HCT116 (cell line): ENCODE measurements at regions not wholly inside any gene's neighbourhood (a gene's known extent, or its start where the extent isn't known, plus 50 kb on each side); places are given as distances from the start of the nearest gene placed in this dataset.

Experiments used
- ATAC-seq: fragments of 200-7000 bp; cut with Tn5 transposase; 2 replicates; pipeline ENCODE4 v1.9.1; 2020; ENCODE audit warnings: mild to moderate bottlenecking, moderate library complexity
- BruUV-seq: library from RNA; stranded (reverse); fragments of 400-500 nt; replicated peaks from 2 replicates; lab custom pipeline; 2021; lab: Mats Ljungman, UMichigan
- CTCF ChIA-PET: fragments of 300-600 bp; sonication (Branson Sonifier 250); formaldehyde crosslinking; loops from one replicate; lab custom pipeline; 2021; ENCODE audit warnings: antibody characterized with exemption; lab: Charles Lee
- POLR2A ChIA-PET: fragments of 300-600, 350-600 bp; sonication (Branson Sonifier 250); formaldehyde crosslinking; loops from one replicate; lab custom pipeline; 2021; ENCODE audit warnings: antibody characterized with exemption; lab: Charles Lee
- RAD21 ChIA-PET, 2 experiments: fragments of 300-600 bp; sonication (Branson Sonifier 250); formaldehyde crosslinking; loops; one replicate each; lab custom pipeline; 2023; ENCODE audit warnings: low total read pairs in 2 of 2; ENCODE audit not compliant: uncharacterized antibody in 2 of 2, unreplicated experiment in 2 of 2, low non-redundant PET in 1 of 2; lab: Charles Lee
- DNase-seq: peaks from one replicate; pipeline ENCODE4 v3.0.0-alpha.2; 2010; ENCODE audit warnings: low read depth, low spot score
- H2AFZ ChIP-seq: fragments of 200-600 bp; shearing (Covaris generic), sonication (generic); 2 replicates; pipeline ENCODE4 v1.6.1; 2017; ENCODE audit warnings: low read depth, mixed run types, mixed read lengths, antibody characterized with exemption, low read length; ENCODE audit not compliant: poor library complexity, severe bottlenecking
- H3K27ac ChIP-seq: 2 replicates; pipeline ENCODE4 v1.5.1; 2012; ENCODE audit warnings: low read depth, low read length
- H3K27me3 ChIP-seq: fragments of 200-600 bp; sonication (generic); 2 replicates; pipeline ENCODE4 v1.6.1; 2016; ENCODE audit warnings: mixed run types, low read length, mixed read lengths; ENCODE audit not compliant: insufficient read depth
- H3K36me3 ChIP-seq, 2 experiments: fragments of 200-500 bp in 1 of 2; fragments of 200-600 bp in 1 of 2; sonication (Bioruptor generic) in 1 of 2; sonication (generic) in 1 of 2; 2 replicates each; pipeline versions ENCODE4 v1.5.1 to v1.6.1; 2014 to 2016; ENCODE audit warnings: low read length in 2 of 2, inconsistent platforms in 1 of 2, mixed read lengths in 1 of 2, mixed run types in 1 of 2; ENCODE audit not compliant: insufficient read depth in 2 of 2, control insufficient read depth in 1 of 2
- H3K4me1 ChIP-seq, 2 experiments: fragments of 200-600 bp in 1 of 2; sonication (generic) in 1 of 2; 2 replicates each; pipeline versions ENCODE4 v1.5.1 to v1.6.1; 2012 to 2017; ENCODE audit warnings: low read length in 2 of 2, inconsistent platforms in 1 of 2, mild to moderate bottlenecking in 1 of 2, mixed read lengths in 1 of 2, mixed run types in 1 of 2, moderate library complexity in 1 of 2; ENCODE audit not compliant: insufficient read depth in 2 of 2, control insufficient read depth in 1 of 2
- H3K4me2 ChIP-seq: fragments of 200-600 bp; sonication (generic); 2 replicates; pipeline ENCODE4 v1.6.1; 2017; ENCODE audit warnings: mixed run types, low read length, mixed read lengths
- H3K4me3 ChIP-seq, 2 experiments: fragments of 200-600 bp in 1 of 2; sonication (generic) in 1 of 2; replicated peaks in 1 of 2; 2 replicates each; pipeline ENCODE4 v1.5.1; 2011 to 2016; ENCODE audit warnings: low read length in 2 of 2, control low read depth in 1 of 2, low read depth in 1 of 2, mild to moderate bottlenecking in 1 of 2, mixed read lengths in 1 of 2, mixed run types in 1 of 2
- H3K79me2 ChIP-seq: fragments of 200-600 bp; sonication (generic); 2 replicates; pipeline ENCODE4 v1.6.1; 2017; ENCODE audit warnings: mild to moderate bottlenecking, mixed run types, low read length, moderate library complexity, mixed read lengths; ENCODE audit not compliant: insufficient read depth
- H3K9ac ChIP-seq: fragments of 200-600 bp; sonication (generic); 2 replicates; pipeline ENCODE4 v1.6.1; 2016; ENCODE audit warnings: low read length, mixed read lengths
- H3K9me2 ChIP-seq: fragments of 200-600 bp; sonication (generic), shearing (Covaris generic); 2 replicates; pipeline ENCODE4 v1.6.1; 2017; ENCODE audit warnings: mixed run types, mild to moderate bottlenecking, moderate library complexity; ENCODE audit not compliant: insufficient read depth
- H3K9me3 ChIP-seq, 2 experiments: fragments of 200-500 bp in 1 of 2; fragments of 200-600 bp in 1 of 2; sonication (Bioruptor generic) in 1 of 2; sonication (generic) in 1 of 2; 2 replicates each; pipeline ENCODE4 v1.6.1; 2014 to 2017; ENCODE audit warnings: low read length in 2 of 2, mixed read lengths in 2 of 2, inconsistent platforms in 1 of 2, low read depth in 1 of 2, mild to moderate bottlenecking in 1 of 2, mixed run types in 1 of 2, moderate library complexity in 1 of 2; ENCODE audit not compliant: control insufficient read depth in 1 of 2, insufficient read depth in 1 of 2
- H4K20me1 ChIP-seq: fragments of 200-600 bp; sonication (generic), shearing (Covaris generic); 2 replicates; pipeline ENCODE4 v1.6.1; 2017; ENCODE audit warnings: mixed run types, mild to moderate bottlenecking, moderate library complexity; ENCODE audit not compliant: insufficient read depth
- CTCF ChIP-seq, 3 experiments: fragments of 200-600 bp in 1 of 3; sonication (generic) in 1 of 3; IDR thresholded peaks in 2 of 3; conservative IDR thresholded peaks in 1 of 3; 2 replicates each; pipeline ENCODE4 v1.5.1; 2012 to 2017; ENCODE audit warnings: low read depth in 2 of 3, low read length in 2 of 3, antibody characterized with exemption in 1 of 3, borderline replicate concordance in 1 of 3, control low read depth in 1 of 3, mild to moderate bottlenecking in 1 of 3, mixed read lengths in 1 of 3, mixed run types in 1 of 3, moderate library complexity in 1 of 3; ENCODE audit not compliant: insufficient read depth in 1 of 3
- ELF1 ChIP-seq: IDR thresholded peaks from 2 replicates; pipeline ENCODE4 v1.6.1; 2012; ENCODE audit warnings: low read depth, borderline replicate concordance
- EZH2phosphoT487 ChIP-seq: fragments of 200-600 bp; IDR thresholded peaks from 2 replicates; pipeline ENCODE4 v1.6.1; 2018; ENCODE audit warnings: antibody characterized with exemption, borderline replicate concordance
- FOSL1 ChIP-seq: IDR thresholded peaks from 2 replicates; pipeline ENCODE4 v1.6.1; 2012; ENCODE audit warnings: low read depth
- JUND ChIP-seq: IDR thresholded peaks from 2 replicates; pipeline ENCODE4 v1.6.1; 2012
- POLR2A ChIP-seq: IDR thresholded peaks from 2 replicates; pipeline ENCODE4 v1.7.0; 2011; ENCODE audit warnings: borderline replicate concordance; ENCODE audit not compliant: insufficient read depth, insufficient read length; ENCODE audit errors: extremely low read depth
- POLR2AphosphoS5 ChIP-seq: IDR thresholded peaks from 2 replicates; pipeline ENCODE4 v1.6.1; 2011; ENCODE audit warnings: mild to moderate bottlenecking, low read depth, low read length, moderate library complexity
- SIN3A ChIP-seq: IDR thresholded peaks from 2 replicates; pipeline ENCODE4 v1.6.1; 2012; ENCODE audit warnings: low read depth
- SP1 ChIP-seq: IDR thresholded peaks from 2 replicates; pipeline ENCODE4 v1.6.1; 2012; ENCODE audit warnings: low read depth
- TCF7L2 ChIP-seq: IDR thresholded peaks from 2 replicates; pipeline ENCODE4 v1.7.0; 2011; ENCODE audit warnings: borderline replicate concordance, inconsistent platforms; ENCODE audit not compliant: insufficient read depth, insufficient read length; ENCODE audit errors: extremely low read depth
- YY1 ChIP-seq: IDR thresholded peaks from 2 replicates; pipeline ENCODE4 v1.6.1; 2011; ENCODE audit warnings: low read length, low read depth, moderate library complexity, mild to moderate bottlenecking; ENCODE audit not compliant: insufficient replicate concordance; ENCODE audit errors: extremely low read depth
- ZFX ChIP-seq: fragments of 450-650 bp; IDR thresholded peaks from 2 replicates; pipeline ENCODE4 v1.6.1; 2017
- intact Hi-C: fragments of 100-400 bp; cut with micrococcal nuclease; formaldehyde crosslinking; loops from 2 replicates; pipeline ENCODE4 v1.10.0; 2022
- TF ChIP-seq, protein P1 (sequence below): IDR thresholded peaks from 2 replicates; pipeline ENCODE4 v1.6.1; 2012

GRCh38 chr7:80401708-80402107 lies 110.2 kb downstream of the GNAT3 start:
- H3K27me3 ChIP-seq, result no peaks in the 10 kb centered on the region
- peak; percentile 40; the same call in 1 of the 2 replicates for ATAC-seq
- no peaks in the 10 kb centered on the region for H3K9me2 ChIP-seq
- H3K27ac ChIP-seq, result no peak overlapping the region
- intact Hi-C loops, result no loop called here
- DNase-seq, result no peak
- H2AFZ ChIP-seq, result peak overlapping the region; percentile 71
- ChIA-PET POLR2A (no interaction called here), CTCF (interaction anchor here (1.6 kb wide), 1 partner anchor 10 kb away, joined by 9 read pairs; no protein-coding TSS in a partner anchor), RAD21 (no interaction called here)
- H3K9me3 ChIP-seq, result no peaks in the 10 kb centered on the region
- H3K79me2 ChIP-seq, result no peaks in the 10 kb centered on the region
- H3K4me1 ChIP-seq, result peaks cover 0 to 5% of the 10 kb centered on the region in 2 experiments; a peak in 1 of 4 replicates
- no peaks in the 10 kb centered on the region for H3K36me3 ChIP-seq
- no peak overlapping the region for H3K4me3 ChIP-seq
- H3K9ac ChIP-seq, result no peak overlapping the region
- TF ChIP-seq EZH2phosphoT487, result no peak
- TF ChIP-seq SIN3A, result no peak
- no peak for TF ChIP-seq POLR2A
- H4K20me1 ChIP-seq, result no peaks in the 10 kb centered on the region
- BruUV-seq, result no TSS peak
- no peak overlapping the region for H3K4me2 ChIP-seq

- Histone ChIP-seq H3K4me2 (no peak overlapping the region), H3K27ac (no peak overlapping the region), H3K9me2 (no peaks in the 10 kb centered on the region), H3K9me3 (no peaks in the 10 kb centered on the region), H4K20me1 (no peaks in the 10 kb centered on the region), H3K79me2 (no peaks in the 10 kb centered on the region), H3K4me1 (no peaks in the 10 kb centered on the region; a peak in 1 of 4 replicates), H3K36me3 (no peaks in the 10 kb centered on the region), H3K9ac (no peak overlapping the region), H3K4me3 (no peak overlapping the region), H3K27me3 (no peaks in the 10 kb centered on the region), H2AFZ (no peak overlapping the region)
- intact Hi-C loops, result loop anchor here (2.0 to 10.0 kb wide), 2 partner anchors 259 to 329 kb away; partner anchors contain the start of gene GNAI1
- RAD21 ChIA-PET, result no interaction called here
- no TSS peak for BruUV-seq
- TF ChIP-seq ZFX (no peak), JUND (no peak), TCF7L2 (no peak), YY1 (no peak), SIN3A (no peak), FOSL1 (no peak), CTCF (IDR thresholded peaks at IDR 0.05 in 2 of 3, conservative IDR thresholded peaks at IDR 0.05 in 1 of 3; ENCODE audit: borderline replicate concordance in 1 of 3, insufficient read depth in 1 of 3, low read depth in 2 of 3, low read length in 2 of 3) (no peak), POLR2AphosphoS5 (no peak), SP1 (no peak), ELF1 (no peak)
- TF ChIP-seq, protein P1, sequence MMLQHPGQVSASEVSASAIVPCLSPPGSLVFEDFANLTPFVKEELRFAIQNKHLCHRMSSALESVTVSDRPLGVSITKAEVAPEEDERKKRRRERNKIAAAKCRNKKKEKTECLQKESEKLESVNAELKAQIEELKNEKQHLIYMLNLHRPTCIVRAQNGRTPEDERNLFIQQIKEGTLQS, result no peak
- DNase-seq (no peak), ATAC-seq (no peak)
- POLR2A ChIA-PET, result no interaction called here
- CTCF ChIA-PET, result interaction anchor here (2.7 kb wide), 1 partner anchor 334 kb away, joined by 11 read pairs; no protein-coding TSS in a partner anchor
Measured at GRCh38 chr7:80393786-80394185, 118.1 kb downstream of the GNAT3 start.
